Ammon's horn (tissue), 1 donor: ENCODE measurements at regions not wholly inside any gene's neighbourhood (a gene's known extent, or its start where the extent isn't known, plus 50 kb on each side); places are given as distances from the start of the nearest gene placed in this dataset.
A peak's percentile ranks its signal among the peaks of the same experiment; 100 is the strongest.
"Not testable (repeated sequence)": the region's sequence is repeated elsewhere in the genome, so short reads cannot be mapped to it uniquely, and the experiment has no call there.

Source experiments
- DNase-seq: peaks from one replicate; pipeline ENCODE4 v3.0.0-alpha.2; 2016; ENCODE audit warnings: low spot score

- DNase-seq: no peak
Measured at GRCh38 chr12:19666070-19666469, 226.8 kb downstream of the AEBP2 start.

- no peak for DNase-seq
Measured at GRCh38 chr12:19669793-19670192, 230.5 kb downstream of the AEBP2 start.

- no peak for DNase-seq
Measured at GRCh38 chr12:19671695-19672094, 232.4 kb downstream of the AEBP2 start.

- DNase-seq: no peak
Measured at GRCh38 chr12:19674437-19674836, 235.1 kb downstream of the AEBP2 start.

DNA sequence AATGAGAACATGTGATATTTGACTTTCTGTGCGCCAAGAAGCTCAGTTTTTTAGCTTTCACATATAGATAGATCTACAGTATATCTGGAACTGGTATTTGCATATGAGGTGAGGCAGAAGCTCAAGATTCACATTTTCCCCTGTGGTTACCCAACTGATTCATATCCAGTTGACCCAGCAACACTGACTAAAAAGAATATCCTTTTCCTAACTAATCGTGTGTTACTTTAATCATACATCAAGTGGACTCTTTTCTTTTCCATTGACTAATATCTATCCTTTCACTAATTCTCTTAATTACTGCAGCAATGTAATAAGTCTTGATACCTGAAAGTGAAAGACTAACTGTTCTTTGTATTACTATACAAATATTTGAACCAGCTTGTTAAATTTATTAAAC, 236.1 kb downstream of the AEBP2 start:
- DNase-seq: no peak

GRCh38 chr12:19678501-19678900, 239.2 kb downstream of the AEBP2 start:
- not testable (repeated sequence) for DNase-seq

DNA sequence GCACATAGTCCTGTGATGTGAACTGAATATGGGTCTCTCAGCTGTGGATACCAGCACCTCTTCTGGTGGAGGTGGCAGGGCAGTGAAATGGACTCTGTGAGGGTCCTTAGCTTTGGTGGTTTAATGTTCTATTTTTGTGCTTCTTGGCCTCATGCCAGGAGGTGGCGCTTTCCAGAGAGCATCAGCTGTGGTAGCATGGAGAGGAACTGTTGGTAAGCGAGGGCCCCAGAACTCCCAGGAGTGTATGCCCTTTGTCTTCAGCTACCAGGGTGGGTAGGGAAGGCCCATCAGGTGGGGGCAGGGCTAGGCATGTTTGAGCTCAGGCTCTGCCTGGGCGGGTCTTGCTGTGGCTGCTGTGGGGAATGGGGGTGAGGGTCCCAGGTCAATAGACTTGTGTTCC, 241.7 kb downstream of the AEBP2 start:
- no peak for DNase-seq

GRCh38 chr12:19683178-19683927, 244.1 kb downstream of the AEBP2 start:
- DNase-seq: no peak

GRCh38 chr12:19687371-19687770, 248.1 kb downstream of the AEBP2 start:
- DNase-seq: no peak

DNA sequence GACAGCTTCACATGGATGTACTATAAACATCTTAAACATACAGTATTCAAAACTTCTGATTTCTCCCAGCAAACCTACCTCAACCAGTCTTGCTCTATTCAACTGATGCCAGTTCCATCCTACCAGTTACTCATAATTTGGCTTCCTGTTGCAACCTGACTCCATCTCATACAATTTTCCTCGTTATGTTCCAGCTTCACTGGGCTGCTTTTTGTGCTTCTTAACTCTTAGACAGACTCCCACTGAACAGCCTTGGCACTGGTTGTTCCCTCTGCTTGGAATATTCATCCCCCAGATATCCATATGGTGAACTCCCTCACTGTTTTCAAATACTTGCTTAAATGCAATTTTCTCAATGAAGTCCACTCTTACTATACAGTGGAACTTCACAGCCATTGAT, 249.2 kb downstream of the AEBP2 start:
- DNase-seq: peak; percentile 32

- DNase-seq: no peak
Measured at GRCh38 chr12:19689226-19689625, 249.9 kb downstream of the AEBP2 start.

DNA sequence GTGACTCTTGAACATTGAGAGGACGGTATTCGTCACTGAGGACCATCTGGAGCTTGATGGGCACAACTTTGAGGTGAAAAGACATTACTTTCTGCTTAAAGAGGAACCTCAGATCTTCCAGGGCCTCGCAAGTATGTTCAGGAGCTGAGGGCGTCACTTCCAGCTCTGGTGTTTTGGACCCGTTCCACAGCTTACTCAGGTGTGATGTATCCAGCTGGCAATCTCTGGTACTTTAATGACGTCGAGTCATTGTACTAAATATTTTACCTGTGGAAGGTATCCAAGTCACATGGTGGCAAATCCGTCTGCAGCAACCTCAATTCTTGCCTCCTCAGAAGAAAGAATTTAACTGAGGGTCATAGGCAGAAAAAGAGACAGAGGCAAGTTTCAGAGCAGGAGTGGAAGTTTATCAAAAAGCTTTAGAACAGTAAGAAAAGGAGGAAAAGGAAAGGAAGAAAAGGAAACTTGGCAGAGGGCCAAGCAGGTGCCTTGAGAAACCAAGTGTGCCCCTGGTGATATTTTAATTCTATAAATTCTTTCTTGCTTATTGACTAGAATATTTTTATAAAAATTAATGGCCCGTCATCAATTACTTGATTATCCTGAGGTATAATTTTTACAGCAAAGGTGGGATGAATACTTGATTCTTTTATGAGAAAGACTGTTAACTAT, 250.6 kb downstream of the AEBP2 start:
- no peak for DNase-seq

DNA sequence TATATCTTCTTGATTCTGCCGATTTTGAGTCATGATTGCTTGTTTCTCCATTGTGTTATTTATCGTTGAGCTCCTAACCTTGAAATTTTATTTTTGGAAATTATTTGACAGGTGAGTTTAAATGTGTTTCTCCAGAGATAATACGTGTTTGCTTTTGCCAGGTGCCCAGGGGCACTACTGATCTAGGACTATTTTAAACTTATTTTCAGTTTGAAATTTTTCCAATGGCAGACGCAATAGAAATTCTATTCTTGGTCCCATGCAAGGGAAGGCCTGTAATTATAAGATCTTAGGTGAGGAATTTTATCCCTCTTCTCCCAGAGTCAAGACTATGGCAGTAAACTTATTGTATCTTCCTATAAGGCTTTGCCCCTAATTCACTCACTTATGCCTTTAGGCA, 252.8 kb downstream of the AEBP2 start:
- no peak for DNase-seq

DNA sequence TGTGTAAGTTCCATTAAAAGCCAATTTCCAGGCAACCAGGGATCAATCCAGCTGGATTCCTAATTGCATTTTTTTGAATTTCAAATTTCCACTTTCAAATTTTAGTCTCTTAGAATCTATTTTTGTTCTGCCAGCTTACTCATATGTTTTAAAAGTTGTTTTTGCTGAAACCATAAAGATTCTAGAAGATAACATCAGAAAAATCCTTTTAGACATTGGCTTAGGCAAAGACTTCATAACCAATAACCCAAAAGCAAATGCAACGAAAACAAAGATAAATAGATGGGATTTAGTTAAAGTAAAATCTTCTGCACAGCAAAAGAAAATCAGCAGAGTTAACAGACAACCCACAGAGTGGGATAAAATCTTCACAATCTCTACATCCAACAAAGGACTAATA, 253.3 kb downstream of the AEBP2 start:
- no peak for DNase-seq

DNA sequence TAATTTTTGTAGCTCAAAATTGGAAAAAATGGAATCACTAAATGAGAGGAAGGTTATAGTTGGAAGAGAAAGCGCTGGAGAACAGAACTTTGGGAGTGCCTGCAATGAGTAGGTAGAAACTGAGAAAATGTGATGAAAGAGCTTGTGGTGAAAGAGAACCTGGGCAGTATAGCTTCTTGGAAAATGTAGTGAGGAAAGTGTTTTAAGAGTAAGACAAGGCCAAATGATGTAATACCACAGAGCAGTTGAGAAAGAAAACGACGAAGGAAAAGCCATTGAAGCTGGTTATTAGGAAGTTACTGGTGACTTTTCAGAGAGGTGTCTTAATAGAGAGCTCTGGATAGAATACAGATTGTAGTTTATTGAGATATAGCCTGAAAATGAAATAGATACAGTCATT, 255.3 kb downstream of the AEBP2 start:
- DNase-seq: no peak

GRCh38 chr12:19695244-19696098, 256.2 kb downstream of the AEBP2 start:
- DNase-seq: no peak

DNA sequence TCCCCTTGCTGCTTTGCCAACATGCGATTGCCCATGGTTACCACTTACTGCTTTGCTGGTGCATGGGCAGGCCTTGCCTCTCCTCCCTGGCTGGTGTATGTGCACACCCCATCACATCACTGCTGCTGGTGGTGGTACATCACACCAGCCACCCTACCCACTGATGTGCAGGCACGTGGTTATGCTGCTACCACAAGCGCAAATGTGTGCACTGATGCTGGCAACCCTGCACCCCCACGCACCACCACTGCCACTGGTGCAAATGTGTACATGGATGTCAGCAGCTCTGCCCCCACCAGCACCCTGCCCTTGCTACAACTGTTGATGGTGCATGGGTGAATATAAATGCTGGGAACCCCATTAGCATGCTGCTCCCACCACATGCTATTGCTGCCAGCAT, 261.7 kb downstream of the AEBP2 start:
- DNase-seq: no peak

DNA sequence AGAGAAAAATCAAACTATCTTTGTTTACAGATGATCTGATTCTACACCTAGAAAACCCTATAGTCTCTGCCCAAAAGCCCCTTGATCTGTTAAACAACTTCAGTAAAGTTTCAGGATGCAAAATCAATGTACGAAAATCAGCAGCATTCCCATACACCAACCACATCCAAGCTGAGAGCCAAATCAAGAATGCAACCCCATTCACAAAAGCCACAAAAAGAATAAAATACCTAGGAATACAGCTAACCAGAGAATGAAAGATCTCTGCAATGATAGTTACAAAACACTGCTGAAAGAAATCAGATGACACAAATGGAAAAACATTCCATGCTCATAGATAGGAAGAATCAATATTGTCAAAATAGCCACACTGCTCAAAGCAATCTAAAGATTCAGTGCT, 265.7 kb downstream of the AEBP2 start:
- DNase-seq: no peak

GRCh38 chr12:19706936-19707335, 267.6 kb downstream of the AEBP2 start:
- DNase-seq: no peak

DNA sequence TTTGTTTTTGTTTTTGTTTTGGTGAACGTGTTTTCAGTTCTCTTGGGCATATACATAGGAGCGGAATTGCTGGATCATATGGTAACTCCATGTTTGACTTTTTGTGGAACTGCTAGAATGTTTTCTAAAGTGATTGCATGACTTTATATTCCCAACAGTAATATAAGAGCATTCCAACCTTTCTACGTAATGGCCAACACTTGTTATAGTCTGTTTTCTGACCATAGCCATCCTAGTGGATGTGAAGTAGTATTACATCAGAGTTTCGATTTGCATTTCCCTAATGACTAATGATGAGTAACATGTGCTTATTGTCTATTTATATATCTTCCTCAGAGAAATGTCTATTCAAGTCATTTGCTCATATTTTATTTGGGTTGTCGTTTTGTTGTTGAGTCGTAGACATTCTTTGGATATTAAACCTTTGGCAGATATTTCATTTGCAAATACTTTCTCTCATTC, 268.7 kb downstream of the AEBP2 start:
- no peak for DNase-seq

DNA sequence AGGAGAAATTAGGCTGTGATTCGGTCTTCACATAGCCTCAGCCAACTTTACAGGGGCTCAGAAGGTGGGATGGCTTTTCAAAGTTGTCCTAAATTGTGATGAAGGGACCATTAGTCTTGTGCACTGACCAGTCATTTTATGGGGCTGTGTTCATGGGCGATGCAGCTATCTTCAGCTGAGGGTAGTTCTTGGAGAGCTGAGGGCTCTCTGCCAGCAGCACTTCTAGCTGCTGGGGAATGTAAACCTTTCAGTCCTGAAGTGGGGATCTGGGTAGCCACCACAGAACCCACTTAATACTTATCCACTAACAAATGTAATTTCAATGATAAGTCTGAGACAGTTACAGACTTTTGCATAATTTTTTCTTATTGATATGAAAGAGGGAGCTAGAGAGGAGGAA, 270.6 kb downstream of the AEBP2 start:
- no peak for DNase-seq
